Activated T-helper 1 cell treated with anti-CD3 and anti-CD28 coated beads, Interleukin-12 subunit alpha, Interleukin-12 subunit beta, Interleukin-2, Interleukin-4 antibody, amounts not matched to agents 30 ng/mL and 10 ng/mL and 1 ng/mL, durations not matched to agents 14 hours and 24 hours and 36 hours (primary cell): ENCODE measurements at regions not wholly inside any gene's neighbourhood (a gene's known extent, or its start where the extent isn't known, plus 50 kb on each side); places are given as distances from the start of the nearest gene placed in this dataset.
"Not testable (repeated sequence)": the region's sequence is repeated elsewhere in the genome, so short reads cannot be mapped to it uniquely, and the experiment has no call there.

Source experiments
- DNase-seq: peaks from one replicate; pipeline ENCODE4 v3.0.0; 2021; ENCODE audit warnings: low spot score
- H3K27ac Mint-ChIP-seq: one replicate; pipeline ENCODE4 v1.8.0; 2021; ENCODE audit warnings: mild to moderate bottlenecking, mixed read lengths
- H3K27me3 Mint-ChIP-seq: one replicate; pipeline ENCODE4 v1.8.0; 2022; ENCODE audit warnings: mild to moderate bottlenecking, moderate library complexity, mixed read lengths; ENCODE audit not compliant: insufficient read depth
- H3K36me3 Mint-ChIP-seq: one replicate; pipeline ENCODE4 v1.8.0; 2021; ENCODE audit warnings: low read depth, mixed read lengths
- H3K4me1 Mint-ChIP-seq: one replicate; pipeline ENCODE4 v1.8.0; 2021; ENCODE audit warnings: low read depth, mixed read lengths
- H3K4me3 Mint-ChIP-seq: one replicate; pipeline ENCODE4 v1.8.0; 2021; ENCODE audit warnings: mild to moderate bottlenecking, moderate library complexity, mixed read lengths
- H3K9me3 Mint-ChIP-seq: one replicate; pipeline ENCODE4 v1.8.0; 2021; ENCODE audit warnings: mixed read lengths
- intact Hi-C: fragments of 100-400 bp; cut with micrococcal nuclease; formaldehyde crosslinking; loops from one replicate; pipeline ENCODE4 v1.15.1; 2024

DNA sequence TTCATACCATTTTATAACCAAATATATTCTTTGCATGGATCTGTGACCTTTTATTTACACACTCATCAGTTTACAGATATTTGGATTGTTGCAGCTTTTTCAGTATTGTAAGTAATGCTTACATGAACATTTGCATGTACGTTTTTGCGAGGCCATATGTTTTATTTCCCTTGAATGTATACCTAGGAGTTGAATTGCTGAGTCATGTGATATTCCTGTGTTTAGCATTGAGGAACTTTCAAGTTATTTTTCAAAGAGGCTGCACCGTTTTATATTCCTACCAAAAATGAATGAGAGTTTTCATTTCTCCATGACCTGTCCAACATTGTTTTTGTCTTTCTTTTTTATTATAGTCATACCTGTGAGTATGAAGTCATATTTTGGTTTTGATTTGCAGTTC, 392.1 kb downstream of the CNTNAP4 start:
- intact Hi-C loops = no loop called here
- DNase-seq = no peak
- H3K4me1 Mint-ChIP-seq = no peaks in the 10 kb centered on the region
- no peaks in the 10 kb centered on the region for H3K27me3 Mint-ChIP-seq
- H3K36me3 Mint-ChIP-seq = no peaks in the 10 kb centered on the region
- no peak overlapping the region for H3K4me3 Mint-ChIP-seq
- H3K9me3 Mint-ChIP-seq = no peaks in the 10 kb centered on the region
- no peak overlapping the region for H3K27ac Mint-ChIP-seq

DNA sequence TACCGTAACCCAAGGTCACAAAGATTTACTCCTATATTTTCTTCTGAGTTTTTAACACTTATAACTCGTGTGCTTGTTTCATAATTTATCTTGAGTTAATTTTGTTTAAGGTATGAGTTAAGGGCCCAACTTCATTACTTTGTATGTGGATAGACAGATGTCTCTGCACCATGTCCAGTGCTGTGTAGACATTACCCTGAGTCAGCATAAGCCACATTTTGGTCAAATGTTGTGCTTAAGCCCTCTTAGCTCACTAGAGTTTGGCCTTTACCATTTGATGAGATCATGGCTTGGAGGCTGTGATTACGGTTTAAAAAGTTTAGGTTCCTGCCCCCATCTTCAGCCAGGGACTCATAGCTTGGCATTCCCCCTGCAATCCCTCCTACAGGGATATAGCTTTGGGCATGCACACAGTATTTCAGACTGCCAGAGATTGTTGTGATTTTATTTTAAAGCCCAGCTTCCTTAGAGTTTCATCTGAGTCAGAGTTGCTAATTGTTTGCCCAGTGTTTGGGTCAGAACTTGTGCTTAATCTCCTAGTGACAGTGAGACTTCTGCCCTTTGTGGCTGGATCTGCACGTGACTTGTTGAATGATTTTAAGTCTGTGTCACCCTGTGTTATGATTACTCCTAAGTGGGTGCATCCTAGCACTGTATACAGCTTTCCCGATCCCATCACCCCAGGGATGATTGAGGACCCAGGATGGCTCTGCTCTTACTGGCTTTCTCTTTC, 393.1 kb downstream of the CNTNAP4 start:
- H3K27ac Mint-ChIP-seq = no peak overlapping the region

DNA sequence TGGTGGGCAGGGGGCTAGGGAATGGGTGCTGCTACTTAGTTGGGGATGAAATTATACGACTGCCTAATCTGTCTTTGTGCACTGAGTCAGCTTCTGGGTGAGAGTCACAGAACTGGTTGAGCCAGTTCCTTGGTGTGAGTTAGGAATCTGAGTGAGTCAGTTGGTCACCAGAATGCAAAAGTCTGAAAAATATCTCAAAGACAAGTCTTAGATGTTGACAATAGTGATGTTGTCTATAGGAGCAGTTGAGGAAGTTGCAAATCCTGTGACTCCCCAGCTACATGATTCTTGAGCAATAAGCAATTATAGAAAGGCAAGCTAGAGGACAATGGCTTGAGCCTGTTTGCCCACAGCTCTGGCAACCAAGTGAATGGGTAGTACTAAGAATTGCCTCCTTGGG, 399.2 kb downstream of the CNTNAP4 start:
- DNase-seq = no peak
- no peaks in the 10 kb centered on the region for H3K27me3 Mint-ChIP-seq
- intact Hi-C loops = no loop called here

More for the DNA sequence above, 393.1 kb downstream of the CNTNAP4 start:
- no peak for DNase-seq
- Mint-ChIP-seq H3K4me1 (no peaks in the 10 kb centered on the region), H3K9me3 (no peaks in the 10 kb centered on the region), H3K4me3 (no peak overlapping the region), H3K27me3 (no peaks in the 10 kb centered on the region), H3K36me3 (no peaks in the 10 kb centered on the region)
- intact Hi-C loops = no loop called here

DNA sequence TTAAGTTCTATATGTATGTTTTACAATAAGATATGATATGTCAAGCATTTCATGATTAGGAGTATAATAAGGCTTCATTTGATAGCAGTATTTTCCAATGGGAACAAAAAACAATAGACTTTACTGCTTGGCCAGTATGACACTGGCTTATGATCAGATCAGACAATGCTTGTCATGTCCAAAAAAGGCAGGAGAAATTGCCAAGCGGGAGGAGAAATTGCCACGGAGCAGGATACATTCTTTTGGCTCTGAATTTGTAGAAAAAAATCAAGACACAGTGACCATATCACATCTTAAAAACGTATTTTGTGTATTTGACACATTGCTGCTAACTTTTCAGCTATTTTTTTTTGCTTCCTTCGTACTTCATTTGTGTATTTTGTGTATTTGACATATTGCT, 404.1 kb downstream of the CNTNAP4 start:
- Mint-ChIP-seq H3K36me3 (no peaks in the 10 kb centered on the region), H3K27me3 (no peaks in the 10 kb centered on the region), H3K9me3 (no peaks in the 10 kb centered on the region), H3K4me3 (no peak overlapping the region), H3K27ac (no peak overlapping the region), H3K4me1 (no peaks in the 10 kb centered on the region)
- DNase-seq = no peak
- intact Hi-C loops = loop anchor here (10.0 kb wide), 1 partner anchor 56 kb away; no protein-coding TSS in a partner anchor

More for the DNA sequence above, 399.2 kb downstream of the CNTNAP4 start:
- Mint-ChIP-seq H3K27ac (no peak overlapping the region), H3K36me3 (no peaks in the 10 kb centered on the region), H3K9me3 (no peaks in the 10 kb centered on the region), H3K4me1 (no peaks in the 10 kb centered on the region), H3K4me3 (no peak overlapping the region)

DNA sequence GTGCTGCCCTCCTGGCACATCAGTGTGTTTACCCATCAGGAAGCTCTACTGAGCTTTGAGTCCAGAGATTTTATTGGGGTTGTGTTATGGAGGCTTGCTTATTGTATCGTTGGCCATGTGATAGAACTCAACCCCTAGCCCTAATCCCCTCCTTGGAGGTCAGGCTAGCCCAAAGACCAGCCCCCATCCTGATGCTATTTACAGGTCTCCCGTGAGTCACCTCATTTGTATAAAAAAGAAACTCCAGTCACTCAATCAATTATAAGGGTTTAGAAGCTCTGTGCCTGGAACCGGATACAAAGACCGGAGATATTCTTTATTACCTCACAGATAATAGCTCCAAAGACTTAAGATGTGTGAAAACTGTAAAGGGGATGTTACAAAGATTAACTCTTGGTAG, 405.9 kb downstream of the CNTNAP4 start:
- H3K4me1 Mint-ChIP-seq = no peaks in the 10 kb centered on the region
- intact Hi-C loops = loop anchor here (10.0 kb wide), 1 partner anchor 58 kb away; no protein-coding TSS in a partner anchor
- no peaks in the 10 kb centered on the region for H3K36me3 Mint-ChIP-seq
- no peak for DNase-seq
- no peak overlapping the region for H3K27ac Mint-ChIP-seq
- no peaks in the 10 kb centered on the region for H3K27me3 Mint-ChIP-seq
- H3K4me3 Mint-ChIP-seq = no peak overlapping the region
- H3K9me3 Mint-ChIP-seq = no peaks in the 10 kb centered on the region

DNA sequence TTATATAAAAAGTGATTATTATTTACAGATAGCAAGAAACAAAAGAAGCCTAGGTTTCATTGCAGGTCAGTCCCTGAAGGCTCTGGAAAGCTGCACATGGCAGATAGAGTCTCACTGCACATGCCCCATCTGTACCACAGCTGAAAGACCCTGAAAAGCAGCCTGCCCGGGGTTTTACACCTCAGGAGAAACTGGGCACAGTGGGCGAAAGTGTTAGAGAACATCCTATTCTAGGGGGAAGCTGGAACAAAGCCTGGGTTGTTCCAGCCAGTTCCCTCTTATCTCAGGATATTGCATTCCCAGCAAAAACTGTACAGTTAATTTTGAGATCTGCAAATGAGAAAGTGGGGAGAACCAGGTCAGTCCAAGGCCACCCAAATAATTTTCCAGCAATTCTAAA, 419.7 kb downstream of the CNTNAP4 start:
- H3K27me3 Mint-ChIP-seq = no peaks in the 10 kb centered on the region
- no peaks in the 10 kb centered on the region for H3K4me1 Mint-ChIP-seq
- no peak overlapping the region for H3K4me3 Mint-ChIP-seq
- intact Hi-C loops = no loop called here
- H3K9me3 Mint-ChIP-seq = peaks cover 10% of the 10 kb centered on the region
- no peak overlapping the region for H3K27ac Mint-ChIP-seq
- DNase-seq = no peak
- H3K36me3 Mint-ChIP-seq = no peaks in the 10 kb centered on the region

DNA sequence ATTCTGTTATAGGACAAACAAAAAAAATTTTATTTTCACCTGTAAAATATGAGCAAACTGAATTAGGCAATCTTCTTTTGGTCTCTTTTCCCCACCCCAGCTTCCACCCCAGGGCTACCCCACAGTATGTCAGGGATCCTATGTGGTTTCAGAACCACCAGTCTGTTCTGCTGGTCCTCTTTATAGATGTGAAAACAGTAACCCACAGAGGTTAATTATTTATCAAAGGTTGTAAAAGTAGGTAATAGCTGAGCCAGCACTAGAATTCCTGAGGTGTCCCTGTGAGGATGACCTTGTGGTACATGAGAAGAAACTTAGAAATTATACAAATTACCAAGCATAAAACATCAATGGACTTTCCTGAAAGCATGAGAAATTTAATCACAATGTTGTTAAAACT, 428.7 kb downstream of the CNTNAP4 start:
- no peak for DNase-seq
- no peaks in the 10 kb centered on the region for H3K9me3 Mint-ChIP-seq
- intact Hi-C loops = no loop called here
- no peaks in the 10 kb centered on the region for H3K36me3 Mint-ChIP-seq
- H3K27me3 Mint-ChIP-seq = no peaks in the 10 kb centered on the region
- no peak overlapping the region for H3K27ac Mint-ChIP-seq
- H3K4me3 Mint-ChIP-seq = no peak overlapping the region
- no peaks in the 10 kb centered on the region for H3K4me1 Mint-ChIP-seq

DNA sequence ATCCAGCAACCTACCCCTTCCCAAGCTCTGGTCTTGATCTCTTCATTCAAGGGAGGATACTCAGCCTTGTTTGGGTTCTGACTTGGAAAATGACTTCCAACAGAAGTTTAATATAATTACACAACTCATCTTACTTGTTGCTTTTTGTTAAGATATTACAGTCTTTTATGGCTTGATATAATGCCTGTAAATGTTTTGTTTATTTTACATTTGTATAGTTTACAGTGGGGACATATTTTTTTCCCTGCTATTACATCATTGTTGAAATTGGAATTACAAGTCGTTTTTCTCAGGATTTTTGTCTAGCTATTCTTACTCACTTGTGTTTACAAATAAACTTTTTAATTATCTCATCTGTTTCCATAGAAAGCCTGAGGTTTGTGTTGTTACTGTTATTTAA, 436.0 kb downstream of the CNTNAP4 start:
- Mint-ChIP-seq H3K9me3 (no peaks in the 10 kb centered on the region), H3K4me3 (no peak overlapping the region), H3K27ac (no peak overlapping the region), H3K4me1 (no peaks in the 10 kb centered on the region), H3K36me3 (no peaks in the 10 kb centered on the region), H3K27me3 (no peaks in the 10 kb centered on the region)
- DNase-seq = no peak
- intact Hi-C loops = no loop called here

DNA sequence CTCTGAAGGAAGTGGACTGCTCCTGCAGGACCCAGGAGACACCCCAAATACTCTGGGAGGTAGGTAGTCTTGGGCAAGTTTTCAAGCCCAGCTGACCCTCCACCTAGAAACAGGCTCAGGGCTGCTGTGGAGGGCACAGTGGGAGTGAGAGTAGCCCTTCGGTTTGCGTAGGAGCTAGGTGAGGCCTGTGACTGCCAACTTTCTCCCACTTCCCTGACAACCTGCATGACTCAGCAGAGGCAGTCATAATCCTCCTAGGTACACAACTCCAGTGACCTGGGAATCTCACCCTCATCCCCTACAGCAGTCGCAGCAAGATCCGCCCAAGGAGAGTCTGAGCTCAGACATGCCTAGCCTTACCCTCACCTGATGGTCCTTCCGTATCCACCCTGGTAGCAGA, 439.1 kb downstream of the CNTNAP4 start:
- not testable (repeated sequence) for H3K4me1 Mint-ChIP-seq, DNase-seq

DNA sequence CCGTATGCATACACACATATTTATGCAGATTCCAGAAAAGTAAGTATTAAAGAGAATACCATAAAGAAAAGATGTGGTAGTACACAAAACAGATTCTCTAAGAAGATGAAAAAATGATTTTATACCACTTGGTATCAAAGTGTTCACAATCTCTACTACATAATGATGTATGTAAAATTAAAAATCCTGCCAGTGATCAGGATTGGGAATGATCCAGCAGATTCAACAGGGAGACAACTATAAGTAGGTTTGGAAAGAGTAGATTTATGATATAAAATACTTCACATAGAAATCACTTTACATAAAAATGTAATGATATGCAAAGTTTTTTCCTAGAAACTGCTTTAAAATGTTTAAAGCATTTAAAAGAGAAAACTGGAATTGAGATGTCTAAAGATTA, 447.0 kb downstream of the CNTNAP4 start:
- H3K9me3 Mint-ChIP-seq = no peaks in the 10 kb centered on the region
- no peak for DNase-seq
- no peaks in the 10 kb centered on the region for H3K36me3 Mint-ChIP-seq
- H3K27me3 Mint-ChIP-seq = no peaks in the 10 kb centered on the region
- intact Hi-C loops = no loop called here
- H3K4me1 Mint-ChIP-seq = no peaks in the 10 kb centered on the region
- no peak overlapping the region for H3K27ac Mint-ChIP-seq
- H3K4me3 Mint-ChIP-seq = no peak overlapping the region

More for the DNA sequence above, 439.1 kb downstream of the CNTNAP4 start:
- H3K27me3 Mint-ChIP-seq, H3K36me3 Mint-ChIP-seq, H3K27ac Mint-ChIP-seq, H3K9me3 Mint-ChIP-seq, H3K4me3 Mint-ChIP-seq, intact Hi-C loops: not testable (repeated sequence)

DNA sequence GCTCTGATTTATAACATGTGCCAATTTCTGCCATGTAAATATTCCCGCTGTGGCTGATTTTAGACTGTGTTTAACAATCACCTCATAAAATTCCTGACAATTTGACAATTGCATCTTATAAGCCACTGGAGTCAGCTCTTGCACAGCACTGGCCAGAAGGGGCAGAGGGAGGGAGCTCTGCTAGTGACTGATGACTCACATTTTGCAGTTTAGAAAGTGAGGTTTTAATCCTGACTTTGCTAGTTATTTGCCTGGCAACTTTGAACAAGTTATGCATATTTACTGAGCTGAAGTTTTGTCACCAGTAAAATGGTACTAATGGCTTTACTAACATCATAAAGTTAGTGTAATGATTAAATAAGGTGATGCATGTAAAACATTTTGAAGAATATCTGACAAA, 452.3 kb downstream of the CNTNAP4 start:
- intact Hi-C loops = no loop called here
- Mint-ChIP-seq H3K9me3 (peaks cover 4% of the 10 kb centered on the region), H3K4me1 (no peaks in the 10 kb centered on the region), H3K27ac (no peak overlapping the region), H3K4me3 (no peak overlapping the region), H3K27me3 (no peaks in the 10 kb centered on the region), H3K36me3 (no peaks in the 10 kb centered on the region)
- no peak for DNase-seq

DNA sequence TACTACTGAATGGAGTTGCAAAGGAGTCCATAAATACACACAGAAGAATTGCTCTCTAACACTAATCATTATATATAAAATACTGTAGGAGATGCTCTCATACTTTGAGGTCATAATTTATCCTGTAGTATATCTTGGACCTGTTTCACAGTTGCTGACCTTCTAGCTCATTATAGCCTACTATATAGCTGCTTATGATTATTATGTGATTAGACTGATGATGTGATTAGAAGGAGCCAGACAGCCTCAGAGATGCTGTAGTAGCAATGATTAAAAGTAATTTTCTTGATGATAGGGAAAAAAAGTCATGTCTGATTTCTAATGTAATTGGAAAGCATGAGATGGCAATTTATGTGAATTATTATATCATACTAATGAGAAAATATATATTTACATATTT, 455.7 kb downstream of the CNTNAP4 start:
- Mint-ChIP-seq H3K9me3 (peaks cover 8% of the 10 kb centered on the region), H3K36me3 (no peaks in the 10 kb centered on the region), H3K27me3 (no peaks in the 10 kb centered on the region), H3K27ac (no peak overlapping the region), H3K4me3 (no peak overlapping the region), H3K4me1 (no peaks in the 10 kb centered on the region)
- intact Hi-C loops = no loop called here
- DNase-seq = no peak

DNA sequence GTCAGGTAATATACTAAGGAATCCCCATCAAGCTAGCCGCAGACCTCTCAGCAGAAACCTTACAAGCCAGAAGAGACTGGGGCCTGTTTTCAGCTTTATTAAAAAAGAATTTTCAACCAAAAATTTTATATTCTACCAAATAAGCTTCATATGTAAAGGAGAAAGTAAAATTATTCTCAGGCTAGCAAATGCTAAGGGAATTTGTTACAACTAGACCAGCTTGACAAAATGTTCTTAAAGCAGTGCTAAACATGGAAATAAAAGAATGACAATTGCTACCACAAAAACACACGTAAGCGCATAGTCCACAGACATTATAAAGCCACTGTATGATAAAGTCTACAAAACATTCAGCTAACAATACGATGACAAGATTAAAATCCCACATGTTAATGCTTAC, 449.4 kb upstream of the MON1B start:
- Mint-ChIP-seq H3K27me3 (no peaks in the 10 kb centered on the region), H3K36me3 (no peaks in the 10 kb centered on the region), H3K4me1 (no peaks in the 10 kb centered on the region), H3K27ac (no peak overlapping the region), H3K9me3 (peaks cover 33% of the 10 kb centered on the region), H3K4me3 (no peak overlapping the region)
- no peak for DNase-seq
- intact Hi-C loops = no loop called here
